Astrocyte (in vitro differentiated cells and primary cell): ENCODE measurements at regions not wholly inside any gene's neighbourhood (a gene's known extent, or its start where the extent isn't known, plus 50 kb on each side); places are given as distances from the start of the nearest gene placed in this dataset.

ENCODE experiments used
- EZH2 ChIP-seq: IDR thresholded peaks from 2 replicates; pipeline ENCODE4 v1.6.1; 2012; ENCODE audit warnings: mild to moderate bottlenecking, low read length, inconsistent platforms; ENCODE audit not compliant: insufficient read depth
- TF ChIP-seq, protein P1 (sequence below): IDR thresholded peaks from 2 replicates; pipeline ENCODE4 v1.5.1; 2011; ENCODE audit warnings: low read depth, mild to moderate bottlenecking, inconsistent platforms, low read length, moderate library complexity; ENCODE audit not compliant: insufficient read depth

GRCh38 chr6:1023229-1023628 lies 288.7 kb upstream of the FOXQ1 start:
- TF ChIP-seq, protein P1, sequence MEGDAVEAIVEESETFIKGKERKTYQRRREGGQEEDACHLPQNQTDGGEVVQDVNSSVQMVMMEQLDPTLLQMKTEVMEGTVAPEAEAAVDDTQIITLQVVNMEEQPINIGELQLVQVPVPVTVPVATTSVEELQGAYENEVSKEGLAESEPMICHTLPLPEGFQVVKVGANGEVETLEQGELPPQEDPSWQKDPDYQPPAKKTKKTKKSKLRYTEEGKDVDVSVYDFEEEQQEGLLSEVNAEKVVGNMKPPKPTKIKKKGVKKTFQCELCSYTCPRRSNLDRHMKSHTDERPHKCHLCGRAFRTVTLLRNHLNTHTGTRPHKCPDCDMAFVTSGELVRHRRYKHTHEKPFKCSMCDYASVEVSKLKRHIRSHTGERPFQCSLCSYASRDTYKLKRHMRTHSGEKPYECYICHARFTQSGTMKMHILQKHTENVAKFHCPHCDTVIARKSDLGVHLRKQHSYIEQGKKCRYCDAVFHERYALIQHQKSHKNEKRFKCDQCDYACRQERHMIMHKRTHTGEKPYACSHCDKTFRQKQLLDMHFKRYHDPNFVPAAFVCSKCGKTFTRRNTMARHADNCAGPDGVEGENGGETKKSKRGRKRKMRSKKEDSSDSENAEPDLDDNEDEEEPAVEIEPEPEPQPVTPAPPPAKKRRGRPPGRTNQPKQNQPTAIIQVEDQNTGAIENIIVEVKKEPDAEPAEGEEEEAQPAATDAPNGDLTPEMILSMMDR = no peak
- no peak for TF ChIP-seq EZH2
